Psoas muscle (tissue), 7 donors: ENCODE measurements at regions not wholly inside any gene's neighbourhood (a gene's known extent, or its start where the extent isn't known, plus 50 kb on each side); places are given as distances from the start of the nearest gene placed in this dataset.

ENCODE experiments used
- ATAC-seq, 4 donors: fragments of 200-7000 bp; cut with Tn5 transposase; one replicate each; pipeline ENCODE4 v1.9.1; 2020; ENCODE audit warnings: moderate library complexity in 3 of 4, mild to moderate bottlenecking in 2 of 4
- DNase-seq, 2 donors: peaks; one replicate each; pipeline ENCODE4 v3.0.0-alpha.2; 2020
- H3K27ac ChIP-seq: fragments of 200-600 bp; one replicate; pipeline ENCODE4 v1.8.0; 2022
- H3K27me3 ChIP-seq, 3 donors: fragments of 200-600 bp in 1 of 3; one replicate each; pipeline versions ENCODE4 v1.6.1 to v1.8.0; 2013 to 2022; ENCODE audit warnings: low read length in 2 of 3, mild to moderate bottlenecking in 2 of 3, moderate library complexity in 1 of 3; ENCODE audit not compliant: insufficient read depth in 3 of 3
- H3K36me3 ChIP-seq, 2 donors: fragments of 200-600 bp in 1 of 2; one replicate each; pipeline versions ENCODE4 v1.6.1 to v1.8.0; 2013 to 2022; ENCODE audit warnings: low read depth in 1 of 2, mild to moderate bottlenecking in 1 of 2, moderate library complexity in 1 of 2; ENCODE audit not compliant: insufficient read depth in 1 of 2
- H3K4me1 ChIP-seq: fragments of 200-600 bp; one replicate; pipeline ENCODE4 v1.8.0; 2022
- H3K4me3 ChIP-seq: fragments of 200-600 bp; one replicate; pipeline ENCODE4 v1.8.0; 2022; ENCODE audit warnings: mild to moderate bottlenecking
- H3K9me3 ChIP-seq: fragments of 200-600 bp; one replicate; pipeline ENCODE4 v1.8.0; 2022
- WGBS, 3 donors: extraction: QIAGEN DNeasy Blood & Tissue Kit; methylation state at CpG; one replicate each; pipeline versions ENCODE4 v1.1.6 to v1.1.7; 2013; 5-methylcytosine and 5-hydroxymethylcytosine counted together
- intact Hi-C, 2 donors: fragments of 100-400 bp; cut with DNase I; formaldehyde crosslinking; loops; one replicate each; pipeline versions ENCODE4 v1.11.0 to v1.14.2; 2022
- TF ChIP-seq, protein P1 (sequence below): fragments of 200-600 bp; IDR thresholded peaks from one replicate; pipeline ENCODE4 v1.8.0; 2022; ENCODE audit warnings: antibody characterized with exemption
- donor health status: healthy with polysubstance abuse.
- donor health status: DM: no; HTN: no; CAD: no; lungs with moderate emphysema.
- donor health status: Bipolar disorder and iron deficiency.
- donor health status: healthy.
- donor health status: DM: yes; HTN: yes; CAD: no.
- donor health status: DM: no; HTN: no; CAD: no.
- donor health status: DM: yes; HTN: yes; CAD: no.

DNA sequence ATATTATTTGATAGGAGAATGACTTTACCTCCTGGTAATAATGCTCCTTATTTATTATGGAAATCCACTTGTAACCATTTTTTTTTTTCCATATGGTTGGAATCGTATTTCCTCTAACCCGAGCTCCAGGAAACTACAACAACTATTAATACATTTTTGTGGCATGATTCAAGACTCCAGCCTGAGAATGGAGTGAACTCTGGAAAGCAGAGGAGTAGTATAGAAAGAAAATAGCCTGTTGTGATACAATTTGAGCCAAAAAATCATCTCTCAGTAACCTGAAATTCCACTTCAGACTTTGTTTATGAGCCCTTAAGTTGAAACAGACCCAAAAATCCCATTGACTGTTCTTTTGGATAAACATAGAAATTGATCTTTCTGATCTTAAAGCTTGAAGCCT lies 921.1 kb downstream of the SOCS6 start:
- Histone ChIP-seq H3K4me3 (no peak overlapping the region), H3K4me1 (no peaks in the 10 kb centered on the region), H3K27ac (no peak overlapping the region), H3K36me3 (no peaks in the 10 kb centered on the region), H3K27me3 (no peaks in the 10 kb centered on the region), H3K9me3 (no peaks in the 10 kb centered on the region)
- DNase-seq (no peak), ATAC-seq (no peak)
- intact Hi-C loops = no loop called here
- 19 to 28% (median 22%) methylated on average over 2 of the region's 2 CpGs for WGBS, 3 donors
- TF ChIP-seq, protein P1, sequence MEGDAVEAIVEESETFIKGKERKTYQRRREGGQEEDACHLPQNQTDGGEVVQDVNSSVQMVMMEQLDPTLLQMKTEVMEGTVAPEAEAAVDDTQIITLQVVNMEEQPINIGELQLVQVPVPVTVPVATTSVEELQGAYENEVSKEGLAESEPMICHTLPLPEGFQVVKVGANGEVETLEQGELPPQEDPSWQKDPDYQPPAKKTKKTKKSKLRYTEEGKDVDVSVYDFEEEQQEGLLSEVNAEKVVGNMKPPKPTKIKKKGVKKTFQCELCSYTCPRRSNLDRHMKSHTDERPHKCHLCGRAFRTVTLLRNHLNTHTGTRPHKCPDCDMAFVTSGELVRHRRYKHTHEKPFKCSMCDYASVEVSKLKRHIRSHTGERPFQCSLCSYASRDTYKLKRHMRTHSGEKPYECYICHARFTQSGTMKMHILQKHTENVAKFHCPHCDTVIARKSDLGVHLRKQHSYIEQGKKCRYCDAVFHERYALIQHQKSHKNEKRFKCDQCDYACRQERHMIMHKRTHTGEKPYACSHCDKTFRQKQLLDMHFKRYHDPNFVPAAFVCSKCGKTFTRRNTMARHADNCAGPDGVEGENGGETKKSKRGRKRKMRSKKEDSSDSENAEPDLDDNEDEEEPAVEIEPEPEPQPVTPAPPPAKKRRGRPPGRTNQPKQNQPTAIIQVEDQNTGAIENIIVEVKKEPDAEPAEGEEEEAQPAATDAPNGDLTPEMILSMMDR = no peak

DNA sequence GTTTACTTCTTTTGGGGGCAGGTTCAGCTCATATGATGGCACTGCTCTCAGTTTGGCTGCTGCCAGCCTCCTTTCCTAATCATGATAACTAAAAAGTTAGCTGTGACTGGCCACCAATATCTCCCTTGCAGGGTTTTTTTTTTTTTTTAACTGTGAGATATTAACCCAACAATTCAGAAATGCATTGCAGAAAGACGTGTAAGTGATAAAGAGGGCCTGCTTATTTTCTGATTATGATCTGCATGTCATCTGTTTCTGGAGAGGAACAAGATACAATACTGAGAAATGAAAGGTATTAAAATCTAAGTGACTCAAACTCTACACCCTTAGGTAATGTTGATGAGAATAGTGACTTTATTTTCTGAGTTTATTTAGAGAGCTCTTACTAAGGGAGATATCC lies 905.6 kb downstream of the SOCS6 start:
- no peaks in the 10 kb centered on the region for H3K36me3 ChIP-seq
- no peaks in the 10 kb centered on the region for H3K9me3 ChIP-seq
- no peak overlapping the region for H3K4me3 ChIP-seq
- TF ChIP-seq, protein P1 = no peak
- DNase-seq = no peak
- intact Hi-C loops = no loop called here
- no peak overlapping the region for H3K27ac ChIP-seq
- no peaks in the 10 kb centered on the region for H3K4me1 ChIP-seq
- WGBS, 3 donors = 65 to 72% (median 67%) methylated on average over 1 of the region's 1 CpG
- H3K27me3 ChIP-seq = no peaks in the 10 kb centered on the region
- ATAC-seq = no peak

DNA sequence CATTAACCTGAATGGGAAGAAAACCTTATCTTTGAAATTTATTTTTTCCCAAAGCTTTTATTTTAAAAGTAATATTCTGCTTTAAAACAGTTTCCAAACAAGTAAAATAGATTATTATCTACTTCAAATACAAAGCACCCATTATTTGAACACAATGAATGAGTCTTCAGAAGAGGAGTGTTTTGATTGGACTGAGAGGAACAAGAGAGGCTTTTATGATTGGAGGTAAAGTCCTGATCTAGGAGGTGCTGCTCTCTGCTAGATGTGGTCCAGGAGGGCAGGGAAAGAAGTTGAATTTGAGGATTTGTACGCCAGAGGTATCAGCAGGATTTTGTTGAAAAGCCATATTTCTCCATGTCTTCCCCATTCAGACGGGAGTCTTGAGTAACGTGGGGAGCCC lies 900.7 kb downstream of the SOCS6 start:
- no peak for DNase-seq
- intact Hi-C loops = no loop called here
- Histone ChIP-seq H3K27me3 (no peaks in the 10 kb centered on the region), H3K4me3 (no peak overlapping the region), H3K36me3 (no peaks in the 10 kb centered on the region), H3K4me1 (no peaks in the 10 kb centered on the region), H3K9me3 (no peaks in the 10 kb centered on the region), H3K27ac (no peak overlapping the region)
- ATAC-seq = no peak
- TF ChIP-seq, protein P1 = no peak
- WGBS, 3 donors = 82 to 86% (median 83%) methylated on average over 3 of the region's 3 CpGs

- H3K27ac ChIP-seq = no peak overlapping the region
- no peaks in the 10 kb centered on the region for H3K9me3 ChIP-seq
- no peak for ATAC-seq
- no peak for DNase-seq
- no peaks in the 10 kb centered on the region for H3K27me3 ChIP-seq
- no peaks in the 10 kb centered on the region for H3K4me1 ChIP-seq
- WGBS, 3 donors = 44 to 57% (median 55%) methylated on average over 4 of the region's 4 CpGs
- intact Hi-C loops = no loop called here
- H3K36me3 ChIP-seq = no peaks in the 10 kb centered on the region
- H3K4me3 ChIP-seq = no peak overlapping the region
- TF ChIP-seq, protein P1 = no peak
Measured at GRCh38 chr18:71168557-71169145, 879.8 kb downstream of the SOCS6 start.

- intact Hi-C loops = no loop called here
- DNase-seq (no peak), ATAC-seq (no peak)
- H3K4me3 ChIP-seq = no peak overlapping the region
- 50 to 64% (median 52%) methylated on average over 3 of the region's 3 CpGs for WGBS, 3 donors
- H3K36me3 ChIP-seq = no peaks in the 10 kb centered on the region
- no peaks in the 10 kb centered on the region for H3K27me3 ChIP-seq
- TF ChIP-seq, protein P1 = no peak
- H3K4me1 ChIP-seq = no peaks in the 10 kb centered on the region
- H3K9me3 ChIP-seq = no peaks in the 10 kb centered on the region
- H3K27ac ChIP-seq = no peak overlapping the region
Measured at GRCh38 chr18:71136487-71136886, 847.6 kb downstream of the SOCS6 start.
